ENCODE measurements at regions not wholly inside any gene's neighbourhood (a gene's known extent, or its start where the extent isn't known, plus 50 kb on each side); places are given as distances from the start of the nearest gene placed in this dataset.

- in situ Hi-C loops (cut with HindIII; ENCODE audit: low sequenced_read_pairs), result no loop called here
- TF ChIP-seq CTCF (IDR thresholded peaks at IDR 0.05; ENCODE audit: low read depth, low read length), result no peak
- H3K4me3 ChIP-seq (ENCODE audit: low read depth, low read length), result no peak overlapping the region
- DNase-seq (ENCODE audit: low read depth, low spot score), result no peak
Observed at GRCh38 chr2:120434492-120435308, 88.8 kb downstream of the INHBB start.

GRCh38 chr2:120435671-120436459, 89.9 kb downstream of the INHBB start:
- no peak for DNase-seq (ENCODE audit: low read depth, low spot score)
- no peak overlapping the region for H3K4me3 ChIP-seq (ENCODE audit: low read depth, low read length)
- in situ Hi-C loops (cut with HindIII; ENCODE audit: low sequenced_read_pairs), result no loop called here
- TF ChIP-seq CTCF (IDR thresholded peaks at IDR 0.05; ENCODE audit: low read depth, low read length), result no peak

GRCh38 chr2:120436460-120436739, 90.5 kb downstream of the INHBB start:
- DNase-seq (ENCODE audit: low read depth, low spot score), result no peak
- no peak overlapping the region for H3K4me3 ChIP-seq (ENCODE audit: low read depth, low read length)
- in situ Hi-C loops (cut with HindIII; ENCODE audit: low sequenced_read_pairs), result no loop called here
- no peak for TF ChIP-seq CTCF (IDR thresholded peaks at IDR 0.05; ENCODE audit: low read depth, low read length)

- TF ChIP-seq CTCF (IDR thresholded peaks at IDR 0.05; ENCODE audit: low read depth, low read length), result peak; percentile 48
- in situ Hi-C loops (cut with HindIII; ENCODE audit: low sequenced_read_pairs), result no loop called here
- DNase-seq (ENCODE audit: low read depth, low spot score), result peak; percentile 12
- H3K4me3 ChIP-seq (ENCODE audit: low read depth, low read length), result no peak overlapping the region
Observed at GRCh38 chr2:120436885-120437603, 91.1 kb downstream of the INHBB start.

- no peak for DNase-seq (ENCODE audit: low read depth, low spot score)
- in situ Hi-C loops (cut with HindIII; ENCODE audit: low sequenced_read_pairs), result no loop called here
- TF ChIP-seq CTCF (IDR thresholded peaks at IDR 0.05; ENCODE audit: low read depth, low read length), result no peak
- no peak overlapping the region for H3K4me3 ChIP-seq (ENCODE audit: low read depth, low read length)
Observed at GRCh38 chr2:120437604-120438000, 91.7 kb downstream of the INHBB start.

- H3K4me3 ChIP-seq (ENCODE audit: low read depth, low read length), result no peak overlapping the region
- in situ Hi-C loops (cut with HindIII; ENCODE audit: low sequenced_read_pairs), result no loop called here
- no peak for TF ChIP-seq CTCF (IDR thresholded peaks at IDR 0.05; ENCODE audit: low read depth, low read length)
- no peak for DNase-seq (ENCODE audit: low read depth, low spot score)
Observed at GRCh38 chr2:120438301-120439066, 92.5 kb downstream of the INHBB start.

Measured in astrocyte of the spinal cord (primary cell).